Central memory CD4-positive, alpha-beta T cell (primary cell): ENCODE measurements at regions not wholly inside any gene's neighbourhood (a gene's known extent, or its start where the extent isn't known, plus 50 kb on each side); places are given as distances from the start of the nearest gene placed in this dataset.

ENCODE experiments used
- DNase-seq: peaks from one replicate; pipeline ENCODE4 v3.0.0; 2022

GRCh38 chr5:122723606-122724352 is 51.1 kb upstream of the SNX2 start:
- no peak for DNase-seq
